ENCODE measurements at regions not wholly inside any gene's neighbourhood (a gene's known extent, or its start where the extent isn't known, plus 50 kb on each side); places are given as distances from the start of the nearest gene placed in this dataset.

- no peak overlapping the region for H4K8ac ChIP-seq (ENCODE audit: low read depth in 2 of 2, low read length in 2 of 2)
- H3K23ac ChIP-seq (ENCODE audit: low read depth, low read length), result no peak overlapping the region
- no peak overlapping the region for H3K4me2 ChIP-seq (ENCODE audit: low read depth, low read length)
- H3K27me3 ChIP-seq (ENCODE audit: control insufficient read depth, insufficient read depth, low read length), result no peaks in the 10 kb centered on the region; the same call in 1 of the 2 replicates
- H3K56ac ChIP-seq (ENCODE audit: extremely low read depth, insufficient read depth, low read length), result no peak overlapping the region
- H3K36me3 ChIP-seq (ENCODE audit: control insufficient read depth, insufficient read depth, low read length), result no peaks in the 10 kb centered on the region
- no peak overlapping the region for H2BK5ac ChIP-seq (ENCODE audit: low read depth, low read length, poor library complexity, severe bottlenecking)
- no peak overlapping the region for H2AK9ac ChIP-seq (replicated peaks; ENCODE audit: low read depth, low read length, poor library complexity)
- H3K27ac ChIP-seq (ENCODE audit: insufficient read depth, low read length), result no peak overlapping the region
- H3K4me3 ChIP-seq (ENCODE audit: insufficient read depth, low read depth, low read length), result no peak overlapping the region
- no CpG with 5 or more reads among the region's 4 CpGs for WGBS, 2 experiments (ENCODE audit: extremely low coverage in 2 of 2, insufficient read length in 1 of 2)
- H3K9me1 ChIP-seq (ENCODE audit: insufficient read depth, low read length), result no peaks in the 10 kb centered on the region
- no peak overlapping the region for H2BK20ac ChIP-seq (ENCODE audit: low read depth, low read length)
- ChIA-PET CTCF (no interaction called here), POLR2A (ENCODE audit: unreplicated experiment) (no interaction called here)
- H3K14ac ChIP-seq (replicated peaks; ENCODE audit: low read depth, low read length), result no peak overlapping the region
- H4K20me1 ChIP-seq (ENCODE audit: insufficient read depth, low read length), result no peaks in the 10 kb centered on the region
- H3K9ac ChIP-seq (ENCODE audit: low read depth, low read length), result no peak overlapping the region
- DNase-seq, result no peak
- dilution Hi-C loops (cut with HindIII; ENCODE audit: low sequenced_read_pairs, unreplicated experiment) (no loop called here), intact Hi-C loops (cut with micrococcal nuclease) (no loop called here), in situ Hi-C loops (cut with MboI; ENCODE audit: low sequenced_read_pairs) (no loop called here)
- H3K4me1 ChIP-seq (ENCODE audit: control insufficient read depth, insufficient read depth, low read length), result peaks cover 2% of the 10 kb centered on the region; the same call in 1 of the 2 replicates
- H3K79me1 ChIP-seq (ENCODE audit: low read depth in 1 of 2, low read length in 2 of 2), result no peaks in the 10 kb centered on the region
- H3K4ac ChIP-seq (ENCODE audit: low read depth, low read length), result no peak overlapping the region
- H4K91ac ChIP-seq (ENCODE audit: insufficient read depth, low read depth, low read length), result no peak overlapping the region
- no peak overlapping the region for H4K5ac ChIP-seq (ENCODE audit: low read depth, low read length)
- ATAC-seq (ENCODE audit: low read depth), result no peak
- no peak overlapping the region for H3K18ac ChIP-seq (ENCODE audit: low read depth, low read length)
- BruUV-seq (replicated peaks), result no TSS peak
- no peak for TF ChIP-seq BHLHE40 (IDR thresholded peaks at IDR 0.05; ENCODE audit: low read depth, low read length)
- no peak for TF ChIP-seq NFE2L2 (IDR thresholded peaks at IDR 0.05; ENCODE audit: low read depth, low read length)
- TF ChIP-seq CEBPB (IDR thresholded peaks at IDR 0.05; ENCODE audit: low read depth, low read length), result no peak
- no peak for TF ChIP-seq ELK1 (IDR thresholded peaks at IDR 0.05; ENCODE audit: borderline replicate concordance, low read depth, low read length)
- TF ChIP-seq SMC3 (IDR thresholded peaks at IDR 0.05; ENCODE audit: low read depth, low read length), result no peak
- no peak for TF ChIP-seq CTCF (conservative IDR thresholded peaks at IDR 0.05; ENCODE audit: low read depth, low read length)
- TF ChIP-seq POLR2A (IDR thresholded peaks at IDR 0.05; ENCODE audit: low read depth, low read length), result no peak
- TF ChIP-seq RAD21 (IDR thresholded peaks at IDR 0.05; ENCODE audit: low read length), result no peak
- no peak for TF ChIP-seq CHD1 (IDR thresholded peaks at IDR 0.05; ENCODE audit: low read depth, low read length)
- TF ChIP-seq RCOR1 (IDR thresholded peaks at IDR 0.05; ENCODE audit: insufficient replicate concordance, low read length), result no peak
- TF ChIP-seq MXI1 (IDR thresholded peaks at IDR 0.05; ENCODE audit: borderline replicate concordance, low read depth, low read length), result no peak
- TF ChIP-seq MAFK (IDR thresholded peaks at IDR 0.05; ENCODE audit: low read depth, low read length), result no peak
- TF ChIP-seq MAZ (IDR thresholded peaks at IDR 0.05; ENCODE audit: borderline replicate concordance, low read depth, low read length), result no peak
- TF ChIP-seq RFX5 (IDR thresholded peaks at IDR 0.05; ENCODE audit: low read depth, low read length), result no peak
- TF ChIP-seq USF2 (IDR thresholded peaks at IDR 0.05; ENCODE audit: low read depth, low read length), result no peak
- TF ChIP-seq FOS (IDR thresholded peaks at IDR 0.05; ENCODE audit: low read depth, low read length), result no peak
- no peak overlapping the region for H2BK120ac ChIP-seq (ENCODE audit: low read depth, low read length)
- H2AFZ ChIP-seq (replicated peaks; ENCODE audit: low read length, poor library complexity), result no peak overlapping the region
- no peak overlapping the region for H2AK5ac ChIP-seq (ENCODE audit: low read depth, low read length)
- no peak overlapping the region for H2BK15ac ChIP-seq (ENCODE audit: low read depth, low read length)
- H3K9me3 ChIP-seq (ENCODE audit: control insufficient read depth, insufficient read depth, low read length), result no peaks in the 10 kb centered on the region
Observed at GRCh38 chr7:34298492-34299013, 359.5 kb upstream of the NPSR1 start.

Data from IMR-90 (cell line).